ENCODE measurements at regions not wholly inside any gene's neighbourhood (a gene's known extent, or its start where the extent isn't known, plus 50 kb on each side); places are given as distances from the start of the nearest gene placed in this dataset.

GRCh38 chr16:48907906-48908634 lies 298.1 kb upstream of the N4BP1 start:
- Mint-ChIP-seq H3K27me3 (peaks cover 4% of the 10 kb centered on the region), H3K9me3 (no peaks in the 10 kb centered on the region), H3K27ac (no peak overlapping the region), H3K36me3 (no peaks in the 10 kb centered on the region), H3K4me3 (no peak overlapping the region), H3K4me1 (no peaks in the 10 kb centered on the region)

- no peaks in the 10 kb centered on the region for H3K4me1 Mint-ChIP-seq
- H3K4me3 Mint-ChIP-seq = no peak overlapping the region
- H3K27ac Mint-ChIP-seq = no peak overlapping the region
- no peaks in the 10 kb centered on the region for H3K27me3 Mint-ChIP-seq
- H3K9me3 Mint-ChIP-seq = no peaks in the 10 kb centered on the region
- H3K36me3 Mint-ChIP-seq = no peaks in the 10 kb centered on the region
These were observed 295.9 kb upstream of the N4BP1 start for GRCh38 chr16:48905632-48906505.

GRCh38 chr16:48904333-48904732 lies 294.4 kb upstream of the N4BP1 start:
- Mint-ChIP-seq H3K4me3 (no peak overlapping the region), H3K27me3 (no peaks in the 10 kb centered on the region), H3K4me1 (no peaks in the 10 kb centered on the region), H3K9me3 (no peaks in the 10 kb centered on the region), H3K36me3 (no peaks in the 10 kb centered on the region), H3K27ac (no peak overlapping the region)

GRCh38 chr16:48903039-48903438 lies 293.1 kb upstream of the N4BP1 start:
- Mint-ChIP-seq H3K4me1 (no peaks in the 10 kb centered on the region), H3K27ac (no peak overlapping the region), H3K36me3 (no peaks in the 10 kb centered on the region), H3K27me3 (no peaks in the 10 kb centered on the region), H3K4me3 (no peak overlapping the region), H3K9me3 (no peaks in the 10 kb centered on the region)

GRCh38 chr16:48901712-48902374 lies 291.9 kb upstream of the N4BP1 start:
- H3K36me3 Mint-ChIP-seq = no peaks in the 10 kb centered on the region
- H3K27me3 Mint-ChIP-seq = no peaks in the 10 kb centered on the region
- H3K4me3 Mint-ChIP-seq = no peak overlapping the region
- no peaks in the 10 kb centered on the region for H3K9me3 Mint-ChIP-seq
- no peaks in the 10 kb centered on the region for H3K4me1 Mint-ChIP-seq
- H3K27ac Mint-ChIP-seq = no peak overlapping the region

GRCh38 chr16:48899500-48899899 lies 289.5 kb upstream of the N4BP1 start:
- Mint-ChIP-seq H3K9me3 (no peaks in the 10 kb centered on the region), H3K4me1 (no peaks in the 10 kb centered on the region), H3K4me3 (no peak overlapping the region), H3K27me3 (no peaks in the 10 kb centered on the region), H3K27ac (no peak overlapping the region), H3K36me3 (no peaks in the 10 kb centered on the region)

GRCh38 chr16:48897698-48898205 lies 287.8 kb upstream of the N4BP1 start:
- Mint-ChIP-seq H3K9me3 (no peaks in the 10 kb centered on the region), H3K27ac (no peak overlapping the region), H3K27me3 (no peaks in the 10 kb centered on the region), H3K36me3 (no peaks in the 10 kb centered on the region), H3K4me3 (no peak overlapping the region), H3K4me1 (no peaks in the 10 kb centered on the region)

GRCh38 chr16:48895142-48895541 lies 285.2 kb upstream of the N4BP1 start:
- Mint-ChIP-seq H3K36me3 (no peaks in the 10 kb centered on the region), H3K9me3 (no peaks in the 10 kb centered on the region)

GRCh38 chr16:48892893-48893292 lies 282.9 kb upstream of the N4BP1 start:
- Mint-ChIP-seq H3K9me3 (no peaks in the 10 kb centered on the region), H3K27me3 (no peaks in the 10 kb centered on the region), H3K36me3 (no peaks in the 10 kb centered on the region), H3K4me1 (no peaks in the 10 kb centered on the region), H3K4me3 (no peak overlapping the region), H3K27ac (no peak overlapping the region)

More at GRCh38 chr16:48895142-48895541, 285.2 kb upstream of the N4BP1 start:
- H3K27ac Mint-ChIP-seq = no peak overlapping the region
- H3K4me3 Mint-ChIP-seq = no peak overlapping the region
- H3K4me1 Mint-ChIP-seq = no peaks in the 10 kb centered on the region
- no peaks in the 10 kb centered on the region for H3K27me3 Mint-ChIP-seq

- peaks cover 1% of the 10 kb centered on the region for H3K27me3 Mint-ChIP-seq
- no peaks in the 10 kb centered on the region for H3K9me3 Mint-ChIP-seq
- no peaks in the 10 kb centered on the region for H3K4me1 Mint-ChIP-seq
- no peak overlapping the region for H3K4me3 Mint-ChIP-seq
- H3K27ac Mint-ChIP-seq = no peak overlapping the region
- no peaks in the 10 kb centered on the region for H3K36me3 Mint-ChIP-seq
These were observed 277.7 kb upstream of the N4BP1 start for GRCh38 chr16:48887646-48888210.

GRCh38 chr16:48885471-48885870 lies 275.5 kb upstream of the N4BP1 start:
- Mint-ChIP-seq H3K4me3 (no peak overlapping the region), H3K36me3 (no peaks in the 10 kb centered on the region)

GRCh38 chr16:48881272-48881671 lies 271.3 kb upstream of the N4BP1 start:
- Mint-ChIP-seq H3K27ac (no peak overlapping the region), H3K4me3 (no peak overlapping the region), H3K4me1 (no peaks in the 10 kb centered on the region), H3K36me3 (no peaks in the 10 kb centered on the region), H3K9me3 (no peaks in the 10 kb centered on the region), H3K27me3 (peaks cover 1% of the 10 kb centered on the region)

More at GRCh38 chr16:48885471-48885870, 275.5 kb upstream of the N4BP1 start:
- H3K27ac Mint-ChIP-seq = no peak overlapping the region
- peaks cover 1% of the 10 kb centered on the region for H3K27me3 Mint-ChIP-seq
- no peaks in the 10 kb centered on the region for H3K4me1 Mint-ChIP-seq
- no peaks in the 10 kb centered on the region for H3K9me3 Mint-ChIP-seq

- Mint-ChIP-seq H3K4me1 (no peaks in the 10 kb centered on the region), H3K27me3 (peaks cover 1% of the 10 kb centered on the region), H3K27ac (no peak overlapping the region), H3K9me3 (no peaks in the 10 kb centered on the region), H3K4me3 (no peak overlapping the region), H3K36me3 (no peaks in the 10 kb centered on the region)
These were observed 269.5 kb upstream of the N4BP1 start for GRCh38 chr16:48879223-48880122.

- Mint-ChIP-seq H3K27ac (no peak overlapping the region), H3K27me3 (peaks cover 1% of the 10 kb centered on the region), H3K4me3 (no peak overlapping the region), H3K9me3 (no peaks in the 10 kb centered on the region), H3K4me1 (no peaks in the 10 kb centered on the region), H3K36me3 (no peaks in the 10 kb centered on the region)
These were observed 268.0 kb upstream of the N4BP1 start for GRCh38 chr16:48877946-48878345.

GRCh38 chr16:48870141-48870540 lies 260.2 kb upstream of the N4BP1 start:
- H3K27me3 Mint-ChIP-seq = no peaks in the 10 kb centered on the region
- H3K4me1 Mint-ChIP-seq = no peaks in the 10 kb centered on the region
- no peak overlapping the region for H3K4me3 Mint-ChIP-seq
- no peak overlapping the region for H3K27ac Mint-ChIP-seq
- no peaks in the 10 kb centered on the region for H3K9me3 Mint-ChIP-seq
- no peaks in the 10 kb centered on the region for H3K36me3 Mint-ChIP-seq

Measured in activated naive CD4-positive, alpha-beta T cell treated with anti-CD3 and anti-CD28 coated beads, Interleukin-2, amount 50 U/mL, for 24 hours (primary cell).